GM10248 (cell line): ENCODE measurements at regions not wholly inside any gene's neighbourhood (a gene's known extent, or its start where the extent isn't known, plus 50 kb on each side); places are given as distances from the start of the nearest gene placed in this dataset.

Experiments used
- CTCF ChIA-PET: fragments of 300-600 bp; sonication (Branson Sonifier 250); formaldehyde crosslinking; extraction: SDS; loops from one replicate; lab custom pipeline; 2021; ENCODE audit warnings: antibody characterized with exemption; lab: Yijun Ruan, JAX
- POLR2A ChIA-PET: fragments of 350-650 bp; sonication (Branson Sonifier 250); formaldehyde crosslinking; extraction: SDS; loops from one replicate; lab custom pipeline; 2020; ENCODE audit warnings: antibody characterized with exemption; lab: Yijun Ruan, JAX
- DNase-seq: peaks from one replicate; pipeline ENCODE4 v3.0.0; 2012; ENCODE audit errors: extremely low spot score
- CTCF ChIP-seq: IDR thresholded peaks from 2 replicates; pipeline ENCODE4 v1.5.1; 2012; ENCODE audit warnings: mild to moderate bottlenecking, low read depth; ENCODE audit errors: extremely low read depth, missing control alignments, control extremely low read depth

GRCh38 chr10:31582365-31583052 is 263.5 kb downstream of the ZEB1 start:
- no peak for TF ChIP-seq CTCF
- CTCF ChIA-PET, result interaction anchor here (0.9 to 9.3 kb wide), 5 partner anchors 10 to 814 kb away, joined by 3 to 56 read pairs (median 5); no protein-coding TSS in a partner anchor
- DNase-seq, result no peak
- POLR2A ChIA-PET, result no interaction called here

- POLR2A ChIA-PET, result no interaction called here
- TF ChIP-seq CTCF, result no peak
- DNase-seq, result peak; percentile 79
- CTCF ChIA-PET, result interaction anchor here (0.9 to 9.3 kb wide), 5 partner anchors 10 to 813 kb away, joined by 3 to 56 read pairs (median 4); no protein-coding TSS in a partner anchor
Measured at GRCh38 chr10:31581741-31582323, 262.8 kb downstream of the ZEB1 start.

GRCh38 chr10:31580646-31581045 is 261.6 kb downstream of the ZEB1 start:
- ChIA-PET CTCF (interaction anchor here (1.9 to 9.3 kb wide), 3 partner anchors 12 to 22 kb away, joined by 4 to 56 read pairs (median 4); no protein-coding TSS in a partner anchor), POLR2A (no interaction called here)
- DNase-seq, result no peak
- TF ChIP-seq CTCF, result no peak
